Lower leg skin (tissue), 4 donors: ENCODE measurements at regions not wholly inside any gene's neighbourhood (a gene's known extent, or its start where the extent isn't known, plus 50 kb on each side); places are given as distances from the start of the nearest gene placed in this dataset.

ENCODE experiments used
- DNase-seq, 2 donors: peaks; one replicate each; pipeline ENCODE4 v3.0.0-alpha.2; 2019; ENCODE audit warnings: low spot score in 2 of 2
- H3K4me3 ChIP-seq: fragments of 200-600 bp; sonication (generic); 2 replicates; pipeline ENCODE4 v1.5.1; 2017; ENCODE audit warnings: mild to moderate bottlenecking, low read depth; ENCODE audit not compliant: poor library complexity, severe bottlenecking
- CTCF ChIP-seq, 3 donors: fragments of 450-650 bp; IDR thresholded peaks; one replicate each; pipeline ENCODE4 v1.5.1; 2016; ENCODE audit warnings: antibody characterized with exemption in 3 of 3, mild to moderate bottlenecking in 3 of 3, moderate library complexity in 2 of 3
- POLR2A ChIP-seq, 2 donors: fragments of 450-650 bp; IDR thresholded peaks; one replicate each; pipeline ENCODE4 v1.6.1; 2016 to 2017; ENCODE audit warnings: antibody characterized with exemption in 2 of 2, mild to moderate bottlenecking in 1 of 2, moderate library complexity in 1 of 2
- WGBS, 2 donors: methylation state at CpG; one replicate each; pipeline ENCODE4 v1.1.5; 2018; 5-methylcytosine and 5-hydroxymethylcytosine counted together
- intact Hi-C: fragments of 100-400 bp; cut with DNase I; formaldehyde crosslinking; loops from one replicate; pipeline ENCODE4 v1.15.0; 2023; ENCODE audit warnings: low total_unique reads

GRCh38 chr7:57375783-57376182, 74.2 kb upstream of the ZNF716 start:
- TF ChIP-seq CTCF (IDR thresholded peaks at IDR 0.05) = no peak
- no peak for TF ChIP-seq POLR2A (IDR thresholded peaks at IDR 0.05)
- WGBS, 2 donors = 61 to 71% methylated on average over 2 of the region's 2 CpGs
- intact Hi-C loops = no loop called here
- no peak overlapping the region for H3K4me3 ChIP-seq
- DNase-seq = no peak

DNA sequence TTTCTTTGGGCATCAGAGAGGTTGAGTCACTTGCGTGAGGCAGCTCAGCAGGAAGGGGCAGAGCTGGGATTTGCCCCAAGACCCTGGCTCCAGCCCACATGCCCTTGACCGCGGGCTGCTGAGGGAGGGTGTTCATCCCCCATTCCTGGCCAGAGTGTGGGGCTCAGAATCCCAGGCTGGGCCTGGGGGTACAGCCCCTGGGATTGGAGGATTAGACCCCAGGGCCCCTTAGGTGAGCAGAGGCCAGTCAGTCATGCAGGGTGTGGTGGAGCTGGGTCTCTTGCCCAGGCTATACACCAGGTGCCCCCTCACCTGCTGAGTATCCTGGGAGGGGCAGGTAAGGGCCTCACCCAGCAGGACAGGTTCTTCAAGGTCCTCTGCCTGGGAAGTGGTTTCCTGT, 68.4 kb upstream of the ZNF716 start:
- 76 to 81% methylated on average over 3 of the region's 3 CpGs for WGBS, 2 donors
- intact Hi-C loops = no loop called here
- no peak overlapping the region for H3K4me3 ChIP-seq
- TF ChIP-seq CTCF (IDR thresholded peaks at IDR 0.05) = no peak
- no peak for TF ChIP-seq POLR2A (IDR thresholded peaks at IDR 0.05)
- no peak for DNase-seq

GRCh38 chr7:57384380-57384779, 65.6 kb upstream of the ZNF716 start:
- no peak overlapping the region for H3K4me3 ChIP-seq
- TF ChIP-seq CTCF (IDR thresholded peaks at IDR 0.05) = no peak
- TF ChIP-seq POLR2A (IDR thresholded peaks at IDR 0.05) = no peak
- 80 to 90% methylated on average over 9 of the region's 9 CpGs for WGBS, 2 donors
- intact Hi-C loops = no loop called here
- DNase-seq = no peak

DNA sequence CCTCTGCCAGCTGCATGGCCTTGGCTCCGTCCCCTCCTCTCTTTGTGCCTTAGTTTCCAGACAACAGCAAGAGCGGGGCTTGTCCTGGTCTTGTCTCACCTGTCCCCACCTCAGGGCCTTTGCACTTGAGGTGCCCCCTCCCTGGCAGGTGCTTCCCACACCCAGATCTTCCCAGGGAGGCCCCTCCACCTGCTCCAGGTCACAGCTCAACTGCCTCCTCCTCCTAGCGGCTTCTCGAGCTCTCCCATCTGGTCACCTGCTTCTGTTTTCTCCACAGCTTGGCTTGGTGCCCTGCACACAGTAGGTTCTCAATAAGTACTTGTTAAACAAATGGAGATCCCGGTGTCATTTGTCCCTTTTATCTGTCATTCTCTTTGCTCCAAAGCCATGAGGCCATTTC, 64.3 kb upstream of the ZNF716 start:
- no peak for DNase-seq
- 77 to 92% methylated on average over 5 of the region's 5 CpGs for WGBS, 2 donors
- intact Hi-C loops = no loop called here
- no peak overlapping the region for H3K4me3 ChIP-seq
- TF ChIP-seq CTCF (IDR thresholded peaks at IDR 0.05) (no peak), POLR2A (IDR thresholded peaks at IDR 0.05) (no peak)

DNA sequence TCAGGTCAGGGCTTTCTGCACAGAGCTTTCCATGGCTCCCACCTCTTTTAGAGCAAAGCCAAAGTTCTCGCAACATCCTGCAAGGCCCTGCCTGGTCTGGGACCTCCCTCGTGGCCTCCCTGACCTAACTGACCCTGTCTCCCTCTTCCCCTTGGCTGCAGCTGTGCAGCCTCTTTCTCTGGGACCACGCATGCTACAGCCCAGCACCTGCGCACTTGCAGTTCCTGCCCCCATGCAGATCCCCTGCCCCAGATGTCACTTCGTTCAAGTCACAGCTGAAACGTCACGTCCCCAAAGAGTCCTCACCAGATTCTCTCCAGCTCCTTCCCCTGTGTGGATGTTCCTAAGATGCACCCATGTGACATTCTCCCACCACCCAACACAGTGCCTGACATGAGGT, 61.2 kb upstream of the ZNF716 start:
- TF ChIP-seq POLR2A (IDR thresholded peaks at IDR 0.05) (no peak), CTCF (IDR thresholded peaks at IDR 0.05) (no peak)
- no peak for DNase-seq
- 77 to 82% methylated on average over 7 of the region's 7 CpGs for WGBS, 2 donors
- no peak overlapping the region for H3K4me3 ChIP-seq
- intact Hi-C loops = no loop called here

DNA sequence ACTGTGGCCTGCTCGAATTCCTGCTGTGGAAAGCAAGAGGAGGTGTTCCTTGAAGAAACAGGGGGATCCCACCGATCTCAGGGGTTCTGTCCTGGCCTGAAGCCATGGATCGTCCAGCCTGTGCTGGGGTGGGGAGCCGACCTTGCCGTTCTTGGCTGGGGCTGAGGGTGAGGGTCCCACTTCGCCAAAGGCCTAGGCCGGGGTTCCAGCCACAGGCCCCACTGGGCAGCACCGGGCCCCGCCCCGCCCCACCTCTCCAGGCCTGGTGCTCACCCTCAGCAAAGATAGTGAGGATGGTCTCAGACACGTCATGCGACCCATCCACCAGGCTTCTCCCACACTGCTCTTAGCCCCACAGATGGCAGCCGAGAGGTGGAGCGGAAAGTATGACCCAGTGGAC, 51.4 kb upstream of the ZNF716 start:
- 88 to 95% methylated on average over 9 to 12 of the region's 14 CpGs for WGBS, 2 donors
- TF ChIP-seq POLR2A (IDR thresholded peaks at IDR 0.05) = no peak
- TF ChIP-seq CTCF (IDR thresholded peaks at IDR 0.05) = no peak
- intact Hi-C loops = no loop called here
- peak in 1 of 2 donors; percentile 53 for DNase-seq
- H3K4me3 ChIP-seq = no peak overlapping the region
